ENCODE measurements at regions not wholly inside any gene's neighbourhood (a gene's known extent, or its start where the extent isn't known, plus 50 kb on each side); places are given as distances from the start of the nearest gene placed in this dataset.

DNA sequence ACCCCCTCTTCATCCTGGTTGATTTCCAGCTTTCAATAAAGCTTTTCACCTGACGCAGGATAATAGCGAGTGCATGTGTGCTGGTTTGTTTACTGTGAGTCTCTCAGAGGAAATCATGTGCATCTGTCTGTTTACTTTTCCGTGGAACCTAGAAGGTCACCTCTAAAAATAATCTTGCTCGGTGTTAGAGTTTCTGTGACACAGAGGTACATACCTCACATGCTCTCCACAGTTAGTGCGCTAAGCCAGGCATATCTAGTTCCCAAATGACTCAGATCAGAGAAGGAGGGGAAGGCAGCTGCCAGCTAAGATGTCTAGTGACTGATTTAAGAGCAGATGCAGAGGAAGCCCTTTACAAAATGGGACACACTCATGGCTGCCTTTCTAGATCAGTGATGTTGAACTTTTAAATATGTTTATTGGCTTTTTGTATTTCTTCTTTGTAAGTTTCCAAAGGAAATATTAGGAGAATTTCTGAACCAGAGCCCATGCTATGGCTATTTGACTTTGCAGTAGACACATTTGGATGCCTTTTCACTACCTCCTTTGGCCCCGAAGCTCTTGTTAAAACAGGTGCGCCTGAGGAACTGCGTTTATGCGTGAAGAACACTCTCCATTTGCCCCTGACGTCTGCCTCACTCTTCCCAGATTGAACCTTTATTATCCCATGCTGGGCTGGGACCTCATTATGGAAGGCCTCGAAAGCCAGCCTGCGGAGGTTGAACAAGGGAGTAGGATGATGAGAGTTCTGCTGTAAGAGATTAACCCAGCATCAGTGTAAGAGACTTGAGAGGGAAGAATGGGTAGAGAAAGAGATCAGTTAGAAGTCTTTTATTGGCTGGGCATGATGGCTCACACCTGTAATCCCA, 145.6 kb downstream of the FAM161A start:
- H3K36me3 Mint-ChIP-seq, result no peaks in the 10 kb centered on the region
- H3K4me1 Mint-ChIP-seq (ENCODE audit: low read depth), result no peaks in the 10 kb centered on the region
- no peaks in the 10 kb centered on the region for H3K9me3 Mint-ChIP-seq (ENCODE audit: low read depth)
- H3K4me3 Mint-ChIP-seq, result no peak overlapping the region
- H3K27me3 Mint-ChIP-seq, result no peaks in the 10 kb centered on the region
- H3K27ac Mint-ChIP-seq, result no peak overlapping the region

DNA sequence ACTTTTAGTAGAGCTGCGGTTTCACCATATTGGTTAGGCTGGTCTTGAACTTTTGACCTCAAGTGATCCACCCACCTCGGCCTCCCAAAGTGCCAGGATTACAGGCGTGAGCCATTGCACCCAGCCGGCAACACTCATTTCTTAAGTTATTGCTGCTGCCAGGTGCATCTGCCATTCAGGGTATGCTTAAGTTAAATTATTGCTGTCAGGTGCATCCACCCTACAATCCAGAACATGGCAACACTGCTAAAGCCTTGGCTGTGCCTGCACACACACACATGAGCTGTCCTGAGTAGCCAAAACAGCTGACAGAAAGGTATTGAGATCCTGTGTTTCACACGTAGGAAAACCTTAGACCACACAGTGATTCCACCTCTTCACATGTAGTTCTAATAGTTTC, 148.2 kb downstream of the FAM161A start:
- H3K9me3 Mint-ChIP-seq (ENCODE audit: low read depth), result no peaks in the 10 kb centered on the region
- H3K27ac Mint-ChIP-seq, result no peak overlapping the region

DNA sequence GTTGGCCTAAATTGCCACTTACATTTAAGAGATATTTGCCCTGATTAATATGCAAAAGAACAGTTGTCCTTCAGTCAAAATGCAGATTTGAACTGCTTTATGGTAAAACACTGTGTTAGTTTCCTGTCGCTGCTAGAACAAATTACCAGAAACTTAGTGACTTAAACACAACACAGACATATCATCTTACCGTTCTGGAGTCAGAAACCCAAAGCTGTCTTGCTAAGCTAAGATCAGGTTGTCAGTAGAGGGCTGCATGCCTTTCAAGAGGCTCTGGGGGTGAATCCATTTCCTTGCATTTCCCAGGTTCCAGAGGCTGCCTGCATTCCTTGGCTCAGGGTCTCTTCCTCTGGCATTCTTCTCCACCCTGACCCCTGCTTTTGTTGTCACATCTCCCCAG, 149.5 kb downstream of the FAM161A start:
- Mint-ChIP-seq H3K9me3 (ENCODE audit: low read depth) (no peaks in the 10 kb centered on the region), H3K36me3 (no peaks in the 10 kb centered on the region), H3K27ac (no peak overlapping the region), H3K4me3 (no peak overlapping the region), H3K4me1 (ENCODE audit: low read depth) (no peaks in the 10 kb centered on the region), H3K27me3 (no peaks in the 10 kb centered on the region)

More for the DNA sequence above, 148.2 kb downstream of the FAM161A start:
- no peak overlapping the region for H3K4me3 Mint-ChIP-seq
- H3K4me1 Mint-ChIP-seq (ENCODE audit: low read depth), result no peaks in the 10 kb centered on the region
- no peaks in the 10 kb centered on the region for H3K36me3 Mint-ChIP-seq
- H3K27me3 Mint-ChIP-seq, result no peaks in the 10 kb centered on the region

DNA sequence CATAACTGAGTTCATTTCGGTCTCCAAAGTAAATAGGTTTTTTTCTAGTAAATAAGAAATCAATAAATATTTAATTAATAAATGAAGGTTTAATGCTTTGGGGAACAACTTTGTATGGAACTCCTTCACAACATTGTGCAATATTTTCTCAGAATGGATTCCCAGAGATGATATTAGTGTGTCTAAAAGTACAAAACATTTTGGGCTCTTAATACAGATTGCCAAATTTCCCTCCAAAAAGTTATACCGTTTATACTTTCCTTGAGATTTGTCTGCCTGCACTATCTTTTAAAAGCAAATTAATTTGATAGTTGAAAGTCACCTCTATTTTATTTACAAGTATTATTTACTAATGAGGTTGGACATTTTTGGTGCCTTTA, 151.8 kb downstream of the FAM161A start:
- H3K27me3 Mint-ChIP-seq, result peaks cover 2% of the 10 kb centered on the region
- no peaks in the 10 kb centered on the region for H3K36me3 Mint-ChIP-seq
- H3K27ac Mint-ChIP-seq, result no peak overlapping the region
- H3K4me1 Mint-ChIP-seq (ENCODE audit: low read depth), result no peaks in the 10 kb centered on the region
- H3K4me3 Mint-ChIP-seq, result no peak overlapping the region
- no peaks in the 10 kb centered on the region for H3K9me3 Mint-ChIP-seq (ENCODE audit: low read depth)

DNA sequence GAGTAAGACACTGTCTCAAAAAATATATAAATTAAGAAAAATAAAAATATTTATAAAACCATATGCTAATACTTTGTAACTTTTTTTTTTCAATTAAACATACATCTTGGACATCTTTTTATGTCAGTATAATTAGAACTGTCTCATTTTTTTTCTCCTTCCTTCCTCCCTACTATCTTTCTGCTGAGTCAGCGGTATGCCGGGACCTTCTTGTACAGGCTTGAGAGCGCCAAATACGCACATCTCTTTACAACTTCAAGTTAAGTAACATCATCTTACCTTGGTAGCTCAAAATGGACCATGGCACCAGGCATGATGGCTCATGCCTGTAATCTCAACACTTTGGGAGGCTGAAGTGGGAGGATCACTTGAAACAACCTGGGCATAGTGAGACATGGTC, 153.4 kb downstream of the FAM161A start:
- Mint-ChIP-seq H3K4me3 (no peak overlapping the region), H3K9me3 (ENCODE audit: low read depth) (no peaks in the 10 kb centered on the region), H3K4me1 (ENCODE audit: low read depth) (no peaks in the 10 kb centered on the region), H3K27me3 (peaks cover 2% of the 10 kb centered on the region), H3K36me3 (no peaks in the 10 kb centered on the region), H3K27ac (no peak overlapping the region)

DNA sequence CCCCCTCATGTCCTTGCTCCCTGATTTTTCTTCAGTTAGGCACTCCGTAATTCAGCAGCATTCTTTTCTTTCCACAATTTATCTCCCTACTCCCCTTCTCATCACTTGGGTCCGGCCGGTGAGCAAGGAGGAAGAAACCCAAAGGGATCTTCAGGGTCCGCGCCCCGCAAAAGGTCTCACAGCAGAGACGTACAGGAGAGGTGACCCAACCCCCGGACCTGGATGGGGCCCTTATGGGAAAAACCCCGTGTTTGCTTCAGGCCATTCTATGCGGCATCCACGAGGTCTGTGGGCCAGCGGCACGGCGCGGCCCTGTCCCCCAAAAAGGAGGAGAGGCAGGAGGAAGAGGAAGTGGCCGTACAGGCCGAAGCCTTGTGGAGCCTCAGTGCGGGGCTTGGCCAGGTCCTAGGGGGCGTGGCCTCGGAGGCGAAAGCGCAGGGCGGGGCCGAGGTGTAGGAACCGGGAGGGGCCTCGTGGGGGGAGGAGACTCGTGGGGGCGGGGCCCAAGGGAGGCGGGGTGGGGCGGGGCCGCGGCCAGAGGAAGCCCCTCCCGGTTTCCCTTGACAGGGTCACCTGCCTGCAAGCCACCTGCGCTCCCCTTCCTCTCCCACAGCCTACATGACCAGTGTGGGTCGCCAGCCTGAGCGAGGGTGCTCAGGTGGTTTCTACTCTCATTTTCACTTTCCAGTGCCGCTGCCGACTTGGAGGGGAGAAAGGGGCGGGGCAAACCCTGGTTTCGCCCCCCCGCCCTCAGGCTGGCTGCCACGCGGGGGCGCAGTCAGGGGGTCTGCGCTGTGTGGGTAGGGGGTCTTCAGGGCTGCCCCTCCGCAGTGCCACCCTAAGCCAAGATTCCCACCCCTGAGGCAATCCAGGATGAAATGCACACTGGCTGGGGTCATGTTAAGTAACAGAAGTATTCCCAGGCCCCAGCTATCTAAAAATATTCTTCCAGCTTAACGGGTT, 156.4 kb upstream of the XPO1 start:
- Mint-ChIP-seq H3K27me3 (peaks cover 2% of the 10 kb centered on the region), H3K9me3 (ENCODE audit: low read depth) (no peaks in the 10 kb centered on the region), H3K27ac (peak overlapping the region; percentile 84), H3K4me1 (ENCODE audit: low read depth) (peaks cover 11% of the 10 kb centered on the region), H3K36me3 (no peaks in the 10 kb centered on the region), H3K4me3 (peak overlapping the region; percentile 90)

- H3K27me3 Mint-ChIP-seq, result peaks cover 2% of the 10 kb centered on the region
- H3K4me3 Mint-ChIP-seq, result peak overlapping the region; percentile 90
- H3K27ac Mint-ChIP-seq, result no peak overlapping the region
- H3K36me3 Mint-ChIP-seq, result no peaks in the 10 kb centered on the region
- H3K9me3 Mint-ChIP-seq (ENCODE audit: low read depth), result no peaks in the 10 kb centered on the region
- H3K4me1 Mint-ChIP-seq (ENCODE audit: low read depth), result peaks cover 13% of the 10 kb centered on the region
Measured at GRCh38 chr2:61693744-61694143, 155.6 kb upstream of the XPO1 start.

- no peak overlapping the region for H3K4me3 Mint-ChIP-seq
- H3K27ac Mint-ChIP-seq, result no peak overlapping the region
- H3K36me3 Mint-ChIP-seq, result no peaks in the 10 kb centered on the region
- no peaks in the 10 kb centered on the region for H3K27me3 Mint-ChIP-seq
- peaks cover 13% of the 10 kb centered on the region for H3K4me1 Mint-ChIP-seq (ENCODE audit: low read depth)
- H3K9me3 Mint-ChIP-seq (ENCODE audit: low read depth), result no peaks in the 10 kb centered on the region
Measured at GRCh38 chr2:61690078-61690596, 152.0 kb upstream of the XPO1 start.

GRCh38 chr2:61689568-61689967, 151.4 kb upstream of the XPO1 start:
- no peaks in the 10 kb centered on the region for H3K9me3 Mint-ChIP-seq (ENCODE audit: low read depth)
- H3K4me3 Mint-ChIP-seq, result no peak overlapping the region
- peak overlapping the region; percentile 34 for H3K27ac Mint-ChIP-seq
- no peaks in the 10 kb centered on the region for H3K27me3 Mint-ChIP-seq
- no peaks in the 10 kb centered on the region for H3K36me3 Mint-ChIP-seq
- peaks cover 13% of the 10 kb centered on the region for H3K4me1 Mint-ChIP-seq (ENCODE audit: low read depth)

GRCh38 chr2:61688369-61689334, 150.5 kb upstream of the XPO1 start:
- Mint-ChIP-seq H3K4me1 (ENCODE audit: low read depth) (peaks cover 5% of the 10 kb centered on the region), H3K27me3 (no peaks in the 10 kb centered on the region), H3K9me3 (ENCODE audit: low read depth) (no peaks in the 10 kb centered on the region), H3K4me3 (no peak overlapping the region), H3K36me3 (no peaks in the 10 kb centered on the region), H3K27ac (no peak overlapping the region)

DNA sequence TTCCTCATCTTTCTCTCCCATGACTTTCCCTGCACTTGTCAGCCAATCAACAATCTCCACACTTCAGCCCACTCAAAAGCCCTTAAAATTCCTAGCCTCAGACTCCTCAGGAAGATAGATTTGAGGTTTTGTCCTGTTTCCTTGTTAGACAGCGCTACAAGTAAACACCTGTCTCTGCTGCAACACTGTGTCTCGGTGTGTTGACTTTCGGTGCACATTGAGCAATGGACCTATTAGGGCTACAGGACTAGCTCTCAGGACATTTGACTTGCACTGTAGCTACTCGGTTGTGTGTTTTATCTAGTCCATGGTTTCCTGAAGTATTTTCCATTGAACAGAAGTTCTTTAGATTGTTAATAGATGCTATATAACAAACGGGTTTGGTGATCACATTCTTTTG, 140.9 kb upstream of the XPO1 start:
- Mint-ChIP-seq H3K36me3 (peaks cover 18% of the 10 kb centered on the region), H3K27ac (no peak overlapping the region), H3K4me3 (no peak overlapping the region), H3K9me3 (ENCODE audit: low read depth) (peaks cover 25% of the 10 kb centered on the region), H3K27me3 (no peaks in the 10 kb centered on the region), H3K4me1 (ENCODE audit: low read depth) (no peaks in the 10 kb centered on the region)

DNA sequence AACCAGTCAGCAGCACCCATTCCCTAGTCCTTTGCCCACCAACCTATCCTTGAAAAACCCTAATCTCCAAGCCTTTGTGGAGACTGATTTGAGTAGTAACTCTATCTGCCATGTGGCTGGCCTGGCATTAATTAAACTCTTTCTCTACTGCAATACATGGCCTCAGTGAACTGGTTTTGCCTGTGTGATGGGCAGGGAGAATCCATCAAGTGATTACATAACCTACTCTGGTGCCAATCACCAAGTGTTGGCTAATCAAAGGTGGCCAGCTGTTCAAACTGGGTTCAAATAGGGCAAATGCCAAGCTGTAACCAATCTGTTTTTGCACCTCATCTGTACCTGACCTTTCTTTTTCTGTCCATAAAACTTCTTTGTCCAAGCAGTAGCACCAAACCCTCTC, 139.8 kb upstream of the XPO1 start:
- H3K27ac Mint-ChIP-seq, result no peak overlapping the region
- H3K4me3 Mint-ChIP-seq, result no peak overlapping the region
- H3K9me3 Mint-ChIP-seq (ENCODE audit: low read depth), result peaks cover 26% of the 10 kb centered on the region

GRCh38 chr2:61677306-61677705, 139.2 kb upstream of the XPO1 start:
- peaks cover 19% of the 10 kb centered on the region for H3K36me3 Mint-ChIP-seq
- H3K9me3 Mint-ChIP-seq (ENCODE audit: low read depth), result peaks cover 26% of the 10 kb centered on the region
- no peak overlapping the region for H3K27ac Mint-ChIP-seq
- H3K4me1 Mint-ChIP-seq (ENCODE audit: low read depth), result no peaks in the 10 kb centered on the region
- H3K4me3 Mint-ChIP-seq, result no peak overlapping the region
- no peaks in the 10 kb centered on the region for H3K27me3 Mint-ChIP-seq

More for the DNA sequence above, 139.8 kb upstream of the XPO1 start:
- H3K4me1 Mint-ChIP-seq (ENCODE audit: low read depth), result no peaks in the 10 kb centered on the region
- H3K27me3 Mint-ChIP-seq, result no peaks in the 10 kb centered on the region
- H3K36me3 Mint-ChIP-seq, result peaks cover 19% of the 10 kb centered on the region

DNA sequence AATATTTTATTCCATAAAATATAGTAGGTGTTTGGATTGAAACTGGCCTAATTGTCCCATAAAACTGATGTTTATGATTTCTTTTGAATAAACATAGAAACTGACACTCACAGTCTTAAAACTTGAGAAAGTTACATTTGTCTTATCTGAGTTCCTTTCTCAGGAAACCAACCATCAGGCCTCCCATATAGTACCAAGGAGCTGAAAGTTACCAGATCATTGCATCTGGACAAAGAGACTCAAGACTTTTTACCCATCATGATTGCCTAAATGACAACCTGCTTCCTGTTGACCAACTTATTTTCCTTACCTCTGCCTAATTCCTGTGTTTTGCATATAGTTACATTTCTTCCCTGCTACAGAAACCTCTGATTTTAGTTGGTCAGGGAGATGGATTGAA, 137.0 kb upstream of the XPO1 start:
- no peak overlapping the region for H3K27ac Mint-ChIP-seq
- H3K27me3 Mint-ChIP-seq, result no peaks in the 10 kb centered on the region
- H3K4me3 Mint-ChIP-seq, result no peak overlapping the region

More for the DNA sequence above, 137.0 kb upstream of the XPO1 start:
- Mint-ChIP-seq H3K9me3 (ENCODE audit: low read depth) (peaks cover 26% of the 10 kb centered on the region), H3K4me1 (ENCODE audit: low read depth) (peaks cover 17% of the 10 kb centered on the region), H3K36me3 (peaks cover 19% of the 10 kb centered on the region)

Data from activated naive CD8-positive, alpha-beta T cell (primary cell).